ENCODE measurements at regions not wholly inside any gene's neighbourhood (a gene's known extent, or its start where the extent isn't known, plus 50 kb on each side); places are given as distances from the start of the nearest gene placed in this dataset.

DNA sequence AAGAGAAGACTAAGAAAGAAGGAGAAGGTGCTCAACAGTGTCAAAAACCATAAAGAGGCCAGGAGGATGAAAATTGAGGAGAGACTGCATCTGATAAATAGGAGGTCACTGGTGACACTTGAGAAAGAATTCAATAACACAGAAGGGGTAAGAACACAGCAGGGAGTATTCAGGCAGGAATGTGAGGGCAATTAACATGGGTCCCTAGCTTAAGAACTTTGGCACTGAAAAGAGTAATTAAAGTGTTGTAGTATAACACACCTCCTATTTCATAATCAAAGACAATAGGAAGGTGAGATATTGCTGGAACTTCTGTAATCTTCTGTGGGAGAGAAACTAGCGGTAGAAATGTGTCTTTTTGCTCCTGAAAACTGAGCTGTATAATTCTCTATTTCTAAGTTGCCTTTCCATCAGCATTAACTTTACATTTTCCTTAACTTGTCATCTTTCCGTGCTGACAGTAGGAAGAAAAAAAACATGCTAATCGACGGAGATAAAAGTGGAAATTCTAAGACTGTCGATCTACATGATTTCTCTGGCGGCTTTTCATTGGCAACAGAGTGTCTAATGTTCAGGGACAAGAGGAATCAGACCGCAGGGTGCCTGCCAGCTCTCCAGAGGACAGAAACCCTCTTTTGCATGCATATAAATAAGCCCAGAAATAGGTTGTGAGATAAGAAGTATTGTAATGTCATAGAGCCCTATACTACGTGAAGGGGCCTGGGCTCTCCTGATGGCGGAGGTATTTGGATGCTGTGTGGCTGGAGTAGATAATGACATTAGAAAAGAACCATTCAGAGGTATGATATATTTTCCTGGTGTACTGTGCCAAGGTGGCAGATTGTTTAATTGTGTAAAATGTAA, 147.9 kb upstream of the GAP43 start:
- WGBS, 2 experiments: 69 to 72% methylated on average over 9 of the region's 9 CpGs
- no peak overlapping the region for H3K4me3 ChIP-seq (ENCODE audit: insufficient read depth, low read depth, low read length)
- H3K4me1 ChIP-seq (ENCODE audit: control insufficient read depth, insufficient read depth, low read length): peaks cover 8% of the 10 kb centered on the region
- no peaks in the 10 kb centered on the region for H3K9me3 ChIP-seq (ENCODE audit: control insufficient read depth, low read length)
- no peaks in the 10 kb centered on the region for H3K27me3 ChIP-seq (ENCODE audit: control insufficient read depth, insufficient read depth, low read length, poor library complexity, severe bottlenecking)
- H3K27ac ChIP-seq (ENCODE audit: insufficient read depth, low read depth, low read length, poor library complexity, severe bottlenecking): no peak overlapping the region
- no peaks in the 10 kb centered on the region for H3K36me3 ChIP-seq (ENCODE audit: control insufficient read depth, insufficient read depth, low read length)

DNA sequence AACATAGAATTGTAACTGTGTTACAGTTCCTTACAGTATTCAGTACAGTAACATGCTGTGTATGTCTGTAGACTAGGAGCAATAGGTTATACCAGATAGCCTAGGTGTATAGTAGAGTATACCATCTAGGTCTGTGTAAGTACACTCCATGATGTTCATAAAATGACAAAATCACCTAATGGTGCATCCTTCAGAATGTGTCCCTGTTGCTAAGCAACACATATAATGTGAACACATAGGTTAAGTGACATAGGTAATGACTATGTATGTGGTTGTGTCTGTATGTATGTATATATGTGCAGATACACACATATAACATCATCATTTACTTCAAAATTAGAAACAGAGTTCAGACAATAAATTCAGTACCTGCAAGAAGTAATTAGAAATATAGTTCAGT, 146.8 kb upstream of the GAP43 start:
- Histone ChIP-seq H3K9me3 (ENCODE audit: control insufficient read depth, low read length) (no peaks in the 10 kb centered on the region), H3K27ac (ENCODE audit: insufficient read depth, low read depth, low read length, poor library complexity, severe bottlenecking) (no peak overlapping the region), H3K4me1 (ENCODE audit: control insufficient read depth, insufficient read depth, low read length) (peaks cover 8% of the 10 kb centered on the region), H3K36me3 (ENCODE audit: control insufficient read depth, insufficient read depth, low read length) (no peaks in the 10 kb centered on the region), H3K4me3 (ENCODE audit: insufficient read depth, low read depth, low read length) (no peak overlapping the region), H3K27me3 (ENCODE audit: control insufficient read depth, insufficient read depth, low read length, poor library complexity, severe bottlenecking) (no peaks in the 10 kb centered on the region)

DNA sequence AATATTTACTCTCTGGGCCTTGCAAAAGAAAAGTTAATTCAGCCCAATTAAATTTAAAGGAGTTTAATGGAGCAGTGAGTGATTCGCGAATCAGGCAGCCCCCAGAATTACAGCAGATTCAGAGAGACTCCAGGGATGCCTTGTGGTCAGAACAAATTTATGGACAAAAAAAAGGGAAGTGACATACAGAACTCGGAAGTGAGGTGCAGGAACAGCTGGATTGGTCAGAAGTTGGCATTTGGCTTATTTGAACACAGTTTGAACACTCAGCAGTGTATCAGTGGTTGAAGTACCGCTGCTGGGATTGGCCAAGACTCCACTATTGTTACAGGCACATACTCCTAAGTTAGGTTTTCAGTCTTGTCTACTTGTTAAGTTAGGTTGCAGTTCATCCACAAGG, 145.0 kb upstream of the GAP43 start:
- peaks cover 8% of the 10 kb centered on the region for H3K4me1 ChIP-seq (ENCODE audit: control insufficient read depth, insufficient read depth, low read length)
- no peaks in the 10 kb centered on the region for H3K9me3 ChIP-seq (ENCODE audit: control insufficient read depth, low read length)
- H3K27me3 ChIP-seq (ENCODE audit: control insufficient read depth, insufficient read depth, low read length, poor library complexity, severe bottlenecking): no peaks in the 10 kb centered on the region
- no peak overlapping the region for H3K4me3 ChIP-seq (ENCODE audit: insufficient read depth, low read depth, low read length)
- H3K27ac ChIP-seq (ENCODE audit: insufficient read depth, low read depth, low read length, poor library complexity, severe bottlenecking): no peak overlapping the region
- WGBS, 2 experiments: 95 to 96% methylated on average over 4 of the region's 4 CpGs
- no peaks in the 10 kb centered on the region for H3K36me3 ChIP-seq (ENCODE audit: control insufficient read depth, insufficient read depth, low read length)

DNA sequence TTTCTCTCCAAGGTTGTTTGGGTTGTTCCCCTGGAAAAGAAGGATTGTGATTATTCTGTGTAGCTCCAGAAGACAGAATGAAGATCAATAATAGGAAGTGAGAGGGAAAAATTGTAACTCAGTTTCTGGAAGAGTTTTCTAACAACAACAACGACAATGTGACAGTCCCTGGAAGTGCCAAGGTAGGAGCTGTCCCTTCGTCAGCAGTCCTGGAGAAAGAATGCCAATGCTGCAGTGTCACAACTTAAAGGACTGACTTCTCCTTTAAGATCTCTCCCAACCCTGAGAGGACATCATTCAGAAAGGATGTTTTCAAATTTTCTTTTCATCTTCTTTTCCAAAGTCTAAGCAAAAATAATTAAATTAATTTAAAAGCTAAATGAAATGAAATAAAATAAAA, 136.4 kb upstream of the GAP43 start:
- H3K9me3 ChIP-seq (ENCODE audit: control insufficient read depth, low read length): no peaks in the 10 kb centered on the region
- H3K4me1 ChIP-seq (ENCODE audit: control insufficient read depth, insufficient read depth, low read length): no peaks in the 10 kb centered on the region
- H3K4me3 ChIP-seq (ENCODE audit: insufficient read depth, low read depth, low read length): no peak overlapping the region
- WGBS, 2 experiments: 65 to 71% methylated on average over 2 of the region's 2 CpGs
- no peaks in the 10 kb centered on the region for H3K27me3 ChIP-seq (ENCODE audit: control insufficient read depth, insufficient read depth, low read length, poor library complexity, severe bottlenecking)
- no peak overlapping the region for H3K27ac ChIP-seq (ENCODE audit: insufficient read depth, low read depth, low read length, poor library complexity, severe bottlenecking)
- H3K36me3 ChIP-seq (ENCODE audit: control insufficient read depth, insufficient read depth, low read length): no peaks in the 10 kb centered on the region

DNA sequence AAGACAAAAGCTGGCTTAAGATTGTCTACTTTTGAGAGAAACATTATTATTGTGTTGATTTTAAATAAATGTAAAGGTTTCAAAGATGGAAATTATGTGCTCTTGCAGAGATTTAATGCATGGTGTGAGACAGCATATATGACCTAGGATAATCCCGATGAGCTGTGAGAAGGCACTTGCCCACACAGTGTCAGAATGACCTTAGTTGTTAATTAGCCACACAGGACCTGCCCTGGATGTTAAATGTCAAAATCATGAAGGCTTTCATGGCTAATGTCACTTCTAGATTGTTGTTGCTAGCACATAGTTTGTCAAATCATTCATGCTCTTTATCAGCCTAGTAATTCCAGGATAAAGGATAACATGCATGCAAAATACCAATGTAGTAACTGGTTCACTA, 135.3 kb upstream of the GAP43 start:
- H3K4me3 ChIP-seq (ENCODE audit: insufficient read depth, low read depth, low read length): no peak overlapping the region
- H3K27me3 ChIP-seq (ENCODE audit: control insufficient read depth, insufficient read depth, low read length, poor library complexity, severe bottlenecking): no peaks in the 10 kb centered on the region
- no peaks in the 10 kb centered on the region for H3K36me3 ChIP-seq (ENCODE audit: control insufficient read depth, insufficient read depth, low read length)
- no peaks in the 10 kb centered on the region for H3K9me3 ChIP-seq (ENCODE audit: control insufficient read depth, low read length)
- no peaks in the 10 kb centered on the region for H3K4me1 ChIP-seq (ENCODE audit: control insufficient read depth, insufficient read depth, low read length)
- H3K27ac ChIP-seq (ENCODE audit: insufficient read depth, low read depth, low read length, poor library complexity, severe bottlenecking): no peak overlapping the region
- 96 to 97% methylated on average over 1 of the region's 1 CpG for WGBS, 2 experiments

DNA sequence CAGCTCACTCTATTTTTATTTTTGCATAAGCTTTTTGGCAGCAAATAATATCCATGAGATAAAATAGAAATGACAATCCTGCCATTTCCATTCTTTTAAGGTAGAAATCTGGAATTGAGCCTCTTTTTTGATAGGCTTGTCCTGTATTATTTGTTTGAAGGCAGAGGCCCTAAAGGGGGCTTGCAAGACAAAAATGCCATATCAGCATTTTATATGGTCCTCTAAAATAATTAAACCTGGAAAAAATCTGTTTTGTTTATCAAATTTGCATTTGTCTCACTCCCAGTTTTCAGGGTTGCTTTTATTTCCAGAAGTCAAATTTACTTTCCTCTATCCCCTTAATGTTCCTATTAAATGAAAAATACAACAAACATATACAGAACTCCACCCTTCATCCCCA, 134.9 kb upstream of the GAP43 start:
- H3K4me3 ChIP-seq (ENCODE audit: insufficient read depth, low read depth, low read length): no peak overlapping the region
- H3K27ac ChIP-seq (ENCODE audit: insufficient read depth, low read depth, low read length, poor library complexity, severe bottlenecking): no peak overlapping the region
- H3K9me3 ChIP-seq (ENCODE audit: control insufficient read depth, low read length): no peaks in the 10 kb centered on the region
- no peaks in the 10 kb centered on the region for H3K36me3 ChIP-seq (ENCODE audit: control insufficient read depth, insufficient read depth, low read length)
- no peaks in the 10 kb centered on the region for H3K27me3 ChIP-seq (ENCODE audit: control insufficient read depth, insufficient read depth, low read length, poor library complexity, severe bottlenecking)
- H3K4me1 ChIP-seq (ENCODE audit: control insufficient read depth, insufficient read depth, low read length): no peaks in the 10 kb centered on the region

DNA sequence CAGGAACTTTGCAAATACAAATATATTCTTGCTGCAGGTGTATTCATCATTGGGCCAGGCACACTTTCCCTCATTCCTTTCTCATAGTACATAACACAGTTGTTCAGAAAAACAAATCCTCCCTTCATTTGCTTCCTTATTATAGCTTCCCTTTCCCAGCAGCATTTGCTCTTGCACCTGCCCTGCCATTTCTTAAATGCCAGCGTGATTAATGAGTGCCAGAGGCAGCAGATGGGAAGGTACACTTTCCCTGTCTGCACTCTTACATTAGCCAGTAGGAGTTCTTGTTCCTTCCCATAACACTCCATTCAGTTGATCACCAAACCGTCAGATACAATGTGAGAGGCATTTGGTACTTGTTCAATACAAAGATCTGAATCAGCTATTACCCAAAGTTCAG, 128.5 kb upstream of the GAP43 start:
- WGBS, 2 experiments: 93 to 96% methylated on average over 2 of the region's 2 CpGs
- H3K4me1 ChIP-seq (ENCODE audit: control insufficient read depth, insufficient read depth, low read length): no peaks in the 10 kb centered on the region
- no peaks in the 10 kb centered on the region for H3K36me3 ChIP-seq (ENCODE audit: control insufficient read depth, insufficient read depth, low read length)
- H3K27ac ChIP-seq (ENCODE audit: insufficient read depth, low read depth, low read length, poor library complexity, severe bottlenecking): no peak overlapping the region
- H3K4me3 ChIP-seq (ENCODE audit: insufficient read depth, low read depth, low read length): no peak overlapping the region
- no peaks in the 10 kb centered on the region for H3K27me3 ChIP-seq (ENCODE audit: control insufficient read depth, insufficient read depth, low read length, poor library complexity, severe bottlenecking)
- H3K9me3 ChIP-seq (ENCODE audit: control insufficient read depth, low read length): no peaks in the 10 kb centered on the region

DNA sequence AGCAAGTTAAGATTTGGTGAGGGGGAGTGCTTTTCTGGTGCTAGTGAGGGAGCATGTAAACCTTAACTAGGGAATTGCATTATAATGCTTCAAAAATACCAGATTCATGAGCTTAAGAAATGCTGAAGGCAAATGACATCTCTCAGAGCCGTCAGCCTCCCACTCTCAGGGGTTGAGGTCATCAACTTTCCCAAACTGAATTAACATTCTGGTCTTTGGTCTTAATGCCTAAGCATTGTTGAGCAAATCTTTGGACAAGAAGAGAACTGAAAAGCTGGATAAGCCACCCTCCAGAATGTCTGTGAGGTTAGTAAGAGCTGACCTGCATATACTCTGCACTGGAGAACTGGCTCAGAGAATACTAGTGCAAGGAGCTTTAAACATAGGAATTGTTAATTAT, 124.9 kb upstream of the GAP43 start:
- WGBS, 2 experiments: 70 to 89% methylated on average over 1 of the region's 1 CpG
- Histone ChIP-seq H3K27me3 (ENCODE audit: control insufficient read depth, insufficient read depth, low read length, poor library complexity, severe bottlenecking) (no peaks in the 10 kb centered on the region), H3K4me3 (ENCODE audit: insufficient read depth, low read depth, low read length) (no peak overlapping the region), H3K9me3 (ENCODE audit: control insufficient read depth, low read length) (no peaks in the 10 kb centered on the region), H3K4me1 (ENCODE audit: control insufficient read depth, insufficient read depth, low read length) (no peaks in the 10 kb centered on the region), H3K27ac (ENCODE audit: insufficient read depth, low read depth, low read length, poor library complexity, severe bottlenecking) (no peak overlapping the region), H3K36me3 (ENCODE audit: control insufficient read depth, insufficient read depth, low read length) (no peaks in the 10 kb centered on the region)

DNA sequence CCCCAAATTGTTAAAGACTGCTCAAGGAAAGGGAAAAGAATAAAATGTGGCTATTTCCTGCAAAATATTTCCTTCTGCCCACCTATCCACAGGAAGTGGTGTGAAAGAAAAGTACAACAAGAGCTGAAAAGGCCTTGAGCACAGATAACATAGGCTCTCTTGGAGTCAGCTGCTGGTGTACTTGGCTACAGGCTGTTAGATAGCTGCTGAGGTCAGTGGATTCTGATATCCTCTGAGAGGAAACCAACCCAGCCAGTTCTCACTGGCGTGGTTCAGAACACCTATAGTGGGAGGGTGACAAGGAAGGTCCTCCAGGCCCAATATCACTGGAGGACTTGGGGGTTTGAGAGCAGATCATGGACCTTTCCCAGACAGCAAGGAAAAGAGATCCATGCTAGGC, 124.4 kb upstream of the GAP43 start:
- Histone ChIP-seq H3K9me3 (ENCODE audit: control insufficient read depth, low read length) (no peaks in the 10 kb centered on the region), H3K27ac (ENCODE audit: insufficient read depth, low read depth, low read length, poor library complexity, severe bottlenecking) (no peak overlapping the region), H3K4me3 (ENCODE audit: insufficient read depth, low read depth, low read length) (no peak overlapping the region), H3K36me3 (ENCODE audit: control insufficient read depth, insufficient read depth, low read length) (no peaks in the 10 kb centered on the region), H3K27me3 (ENCODE audit: control insufficient read depth, insufficient read depth, low read length, poor library complexity, severe bottlenecking) (no peaks in the 10 kb centered on the region), H3K4me1 (ENCODE audit: control insufficient read depth, insufficient read depth, low read length) (no peaks in the 10 kb centered on the region)
- 97 to 98% methylated on average over 1 of the region's 1 CpG for WGBS, 2 experiments

DNA sequence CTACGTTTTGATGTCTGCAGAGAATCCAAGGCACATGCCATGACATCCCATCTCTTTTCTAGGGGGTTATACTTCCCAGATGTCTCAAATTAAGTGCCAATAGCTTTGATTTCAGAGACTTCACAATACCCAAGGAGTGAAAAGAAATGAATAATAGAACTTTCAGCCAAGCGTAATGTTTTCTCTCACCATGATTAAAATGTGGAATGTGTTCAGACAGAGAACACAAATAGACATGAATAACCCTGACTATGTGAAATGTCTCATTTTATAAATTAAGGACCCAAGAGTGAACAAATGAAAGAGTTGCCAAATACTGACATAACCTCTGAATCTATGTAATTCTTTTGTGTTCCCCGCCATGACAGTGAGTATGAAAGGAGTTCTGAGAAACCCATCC, 123.6 kb upstream of the GAP43 start:
- H3K4me3 ChIP-seq (ENCODE audit: insufficient read depth, low read depth, low read length): no peak overlapping the region
- no peaks in the 10 kb centered on the region for H3K36me3 ChIP-seq (ENCODE audit: control insufficient read depth, insufficient read depth, low read length)
- WGBS, 2 experiments: 92 to 98% methylated on average over 3 of the region's 3 CpGs
- H3K27ac ChIP-seq (ENCODE audit: insufficient read depth, low read depth, low read length, poor library complexity, severe bottlenecking): no peak overlapping the region
- H3K4me1 ChIP-seq (ENCODE audit: control insufficient read depth, insufficient read depth, low read length): no peaks in the 10 kb centered on the region
- H3K27me3 ChIP-seq (ENCODE audit: control insufficient read depth, insufficient read depth, low read length, poor library complexity, severe bottlenecking): no peaks in the 10 kb centered on the region
- no peaks in the 10 kb centered on the region for H3K9me3 ChIP-seq (ENCODE audit: control insufficient read depth, low read length)

DNA sequence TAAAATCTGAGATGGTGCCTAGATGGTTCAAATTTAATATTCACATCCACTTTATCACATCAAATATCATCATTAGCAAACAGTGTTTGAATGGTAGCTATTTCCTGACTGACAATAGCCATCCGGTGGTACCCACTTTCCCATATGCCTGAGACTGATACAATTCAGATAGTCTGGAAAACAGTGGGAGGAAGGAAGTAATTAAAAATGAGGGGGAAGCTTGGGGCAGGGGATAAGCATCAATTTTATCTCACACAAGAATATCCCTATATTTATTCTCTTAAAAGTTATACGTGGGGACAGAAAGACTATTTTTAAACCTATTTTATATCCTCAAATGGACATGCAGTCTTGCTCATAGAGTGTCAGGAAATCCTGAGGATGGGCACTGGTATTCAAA, 122.5 kb upstream of the GAP43 start:
- no peak overlapping the region for H3K27ac ChIP-seq (ENCODE audit: insufficient read depth, low read depth, low read length, poor library complexity, severe bottlenecking)
- H3K36me3 ChIP-seq (ENCODE audit: control insufficient read depth, insufficient read depth, low read length): no peaks in the 10 kb centered on the region
- no peak overlapping the region for H3K4me3 ChIP-seq (ENCODE audit: insufficient read depth, low read depth, low read length)
- H3K4me1 ChIP-seq (ENCODE audit: control insufficient read depth, insufficient read depth, low read length): no peaks in the 10 kb centered on the region
- WGBS, 2 experiments: 100% methylated on average over 1 to 2 of the region's 2 CpGs
- no peaks in the 10 kb centered on the region for H3K27me3 ChIP-seq (ENCODE audit: control insufficient read depth, insufficient read depth, low read length, poor library complexity, severe bottlenecking)
- H3K9me3 ChIP-seq (ENCODE audit: control insufficient read depth, low read length): peaks cover 2% of the 10 kb centered on the region
